Body of pancreas (tissue), 4 donors: ENCODE measurements at regions not wholly inside any gene's neighbourhood (a gene's known extent, or its start where the extent isn't known, plus 50 kb on each side); places are given as distances from the start of the nearest gene placed in this dataset.

Experiments
- POLR2A ChIP-seq, 3 donors: fragments of 450-650 bp; IDR thresholded peaks; one replicate each; pipeline ENCODE4 v1.6.1; 2016; ENCODE audit warnings: antibody characterized with exemption in 3 of 3, mild to moderate bottlenecking in 2 of 3
- TF ChIP-seq, protein P1 (sequence below), 7 experiments: fragments of 450-650 bp in 4 of 7; fragments of 200-600 bp in 3 of 7; sonication (generic) in 3 of 7; IDR thresholded peaks; one replicate each; pipeline ENCODE4 v1.5.1; 2016 to 2019; ENCODE audit warnings: antibody characterized with exemption in 7 of 7

DNA sequence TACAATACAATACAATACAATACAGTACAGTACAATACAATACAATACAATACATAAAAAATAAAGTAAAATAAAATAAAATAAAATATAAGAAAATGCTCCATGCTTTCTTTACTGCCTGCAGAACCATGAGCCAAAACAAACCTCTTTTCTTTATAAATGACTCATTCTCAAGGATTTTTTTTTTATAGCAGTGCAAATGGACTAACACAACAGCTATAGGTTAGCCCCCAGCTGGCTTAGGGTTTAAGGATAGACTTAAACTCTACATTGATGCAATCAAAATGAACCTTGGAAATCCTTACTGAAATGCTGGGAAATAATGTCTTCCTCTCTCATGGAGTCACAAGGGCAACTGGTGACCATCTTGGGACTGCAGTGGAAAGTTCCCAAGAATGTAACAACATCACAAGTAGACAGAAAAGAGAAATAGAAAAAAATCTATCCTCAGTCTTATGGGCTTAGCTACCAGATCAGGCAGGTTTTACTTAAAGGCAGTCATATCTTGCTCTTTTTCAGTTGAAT lies 348.9 kb downstream of the ARL4A start:
- TF ChIP-seq, protein P1, sequence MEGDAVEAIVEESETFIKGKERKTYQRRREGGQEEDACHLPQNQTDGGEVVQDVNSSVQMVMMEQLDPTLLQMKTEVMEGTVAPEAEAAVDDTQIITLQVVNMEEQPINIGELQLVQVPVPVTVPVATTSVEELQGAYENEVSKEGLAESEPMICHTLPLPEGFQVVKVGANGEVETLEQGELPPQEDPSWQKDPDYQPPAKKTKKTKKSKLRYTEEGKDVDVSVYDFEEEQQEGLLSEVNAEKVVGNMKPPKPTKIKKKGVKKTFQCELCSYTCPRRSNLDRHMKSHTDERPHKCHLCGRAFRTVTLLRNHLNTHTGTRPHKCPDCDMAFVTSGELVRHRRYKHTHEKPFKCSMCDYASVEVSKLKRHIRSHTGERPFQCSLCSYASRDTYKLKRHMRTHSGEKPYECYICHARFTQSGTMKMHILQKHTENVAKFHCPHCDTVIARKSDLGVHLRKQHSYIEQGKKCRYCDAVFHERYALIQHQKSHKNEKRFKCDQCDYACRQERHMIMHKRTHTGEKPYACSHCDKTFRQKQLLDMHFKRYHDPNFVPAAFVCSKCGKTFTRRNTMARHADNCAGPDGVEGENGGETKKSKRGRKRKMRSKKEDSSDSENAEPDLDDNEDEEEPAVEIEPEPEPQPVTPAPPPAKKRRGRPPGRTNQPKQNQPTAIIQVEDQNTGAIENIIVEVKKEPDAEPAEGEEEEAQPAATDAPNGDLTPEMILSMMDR (IDR thresholded peaks at IDR 0.05): no peak
- TF ChIP-seq POLR2A (IDR thresholded peaks at IDR 0.05): no peak
